ENCODE measurements at regions not wholly inside any gene's neighbourhood (a gene's known extent, or its start where the extent isn't known, plus 50 kb on each side); places are given as distances from the start of the nearest gene placed in this dataset.
A peak's percentile ranks its signal among the peaks of the same experiment; 100 is the strongest.
"Not testable (repeated sequence)": the region's sequence is repeated elsewhere in the genome, so short reads cannot be mapped to it uniquely, and the experiment has no call there.

- TF ChIP-seq, protein P1, sequence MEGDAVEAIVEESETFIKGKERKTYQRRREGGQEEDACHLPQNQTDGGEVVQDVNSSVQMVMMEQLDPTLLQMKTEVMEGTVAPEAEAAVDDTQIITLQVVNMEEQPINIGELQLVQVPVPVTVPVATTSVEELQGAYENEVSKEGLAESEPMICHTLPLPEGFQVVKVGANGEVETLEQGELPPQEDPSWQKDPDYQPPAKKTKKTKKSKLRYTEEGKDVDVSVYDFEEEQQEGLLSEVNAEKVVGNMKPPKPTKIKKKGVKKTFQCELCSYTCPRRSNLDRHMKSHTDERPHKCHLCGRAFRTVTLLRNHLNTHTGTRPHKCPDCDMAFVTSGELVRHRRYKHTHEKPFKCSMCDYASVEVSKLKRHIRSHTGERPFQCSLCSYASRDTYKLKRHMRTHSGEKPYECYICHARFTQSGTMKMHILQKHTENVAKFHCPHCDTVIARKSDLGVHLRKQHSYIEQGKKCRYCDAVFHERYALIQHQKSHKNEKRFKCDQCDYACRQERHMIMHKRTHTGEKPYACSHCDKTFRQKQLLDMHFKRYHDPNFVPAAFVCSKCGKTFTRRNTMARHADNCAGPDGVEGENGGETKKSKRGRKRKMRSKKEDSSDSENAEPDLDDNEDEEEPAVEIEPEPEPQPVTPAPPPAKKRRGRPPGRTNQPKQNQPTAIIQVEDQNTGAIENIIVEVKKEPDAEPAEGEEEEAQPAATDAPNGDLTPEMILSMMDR (IDR thresholded peaks at IDR 0.05; ENCODE audit: low read depth, low read length), result 0 out of 2 replicates have a peak, but pooled peaks have one; percentile 14
- ChIA-PET CTCF (interaction anchor here (1.0 to 1.6 kb wide), 2 partner anchors 42 to 102 kb away, joined by 4 to 13 read pairs; no protein-coding TSS in a partner anchor), POLR2A (no interaction called here)
- no peak overlapping the region for H3K27ac ChIP-seq (ENCODE audit: low read depth, low read length)
- no peak for DNase-seq (ENCODE audit: low read depth, low spot score)
- no peaks in the 10 kb centered on the region for H3K27me3 ChIP-seq (ENCODE audit: control insufficient read depth, insufficient read depth, low read length)
- H3K9me3 ChIP-seq (ENCODE audit: control insufficient read depth, insufficient read depth, low read length), result no peaks in the 10 kb centered on the region; the same call in 1 of the 2 replicates
- no peak overlapping the region for H3K4me3 ChIP-seq (ENCODE audit: low read depth, low read length)
These were observed 131.0 kb upstream of the CCNG1 start for GRCh38 chr5:163306421-163306820.

DNA sequence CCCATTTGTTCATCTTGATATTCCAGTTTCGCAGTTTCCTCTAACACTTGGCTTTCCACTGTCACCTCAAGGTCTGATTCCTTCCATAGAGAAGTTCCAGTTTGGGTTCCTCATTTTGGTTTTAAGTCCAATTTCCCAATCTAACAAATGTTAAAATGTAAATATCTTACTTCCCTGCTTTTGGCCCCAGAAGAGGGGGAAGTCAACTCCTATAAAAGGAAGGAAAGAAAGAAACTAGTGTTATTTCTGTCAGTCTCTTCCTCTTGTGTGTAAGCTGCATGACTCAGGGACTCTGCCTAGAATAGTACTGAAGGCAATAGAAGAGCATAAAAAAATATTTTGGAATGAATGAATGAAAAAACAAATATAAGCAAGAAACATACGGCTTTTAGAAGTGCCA is 127.5 kb upstream of the CCNG1 start:
- TF ChIP-seq, protein P1 (IDR thresholded peaks at IDR 0.05; ENCODE audit: low read depth, low read length), result no peak
- no peak for DNase-seq (ENCODE audit: low read depth, low spot score)
- Histone ChIP-seq H3K27ac (ENCODE audit: low read depth, low read length) (no peak overlapping the region), H3K4me3 (ENCODE audit: low read depth, low read length) (no peak overlapping the region), H3K27me3 (ENCODE audit: control insufficient read depth, insufficient read depth, low read length) (no peaks in the 10 kb centered on the region), H3K9me3 (ENCODE audit: control insufficient read depth, insufficient read depth, low read length) (no peaks in the 10 kb centered on the region)
- CTCF ChIA-PET, result no interaction called here
- POLR2A ChIA-PET, result no interaction called here

DNA sequence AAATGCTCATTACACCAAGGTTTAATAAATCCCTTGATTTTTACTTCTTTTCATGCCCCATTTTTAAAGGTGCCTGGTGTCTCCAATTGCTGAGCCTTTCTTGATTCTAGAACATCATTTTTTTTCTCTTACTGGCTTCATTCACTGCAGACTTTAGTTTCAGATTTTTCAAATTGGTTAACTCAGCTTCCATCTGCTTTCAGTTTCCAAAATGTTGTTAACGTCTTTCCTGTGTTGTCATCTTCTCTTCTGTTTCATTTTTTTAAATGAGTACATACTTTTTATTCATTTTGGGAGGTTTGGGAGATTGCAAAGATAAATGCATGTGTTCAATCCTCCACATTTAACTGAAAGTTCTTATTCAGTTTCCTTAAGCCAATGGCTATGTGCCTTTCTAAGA is 126.4 kb upstream of the CCNG1 start:
- TF ChIP-seq, protein P1 (IDR thresholded peaks at IDR 0.05; ENCODE audit: low read depth, low read length), result no peak

DNA sequence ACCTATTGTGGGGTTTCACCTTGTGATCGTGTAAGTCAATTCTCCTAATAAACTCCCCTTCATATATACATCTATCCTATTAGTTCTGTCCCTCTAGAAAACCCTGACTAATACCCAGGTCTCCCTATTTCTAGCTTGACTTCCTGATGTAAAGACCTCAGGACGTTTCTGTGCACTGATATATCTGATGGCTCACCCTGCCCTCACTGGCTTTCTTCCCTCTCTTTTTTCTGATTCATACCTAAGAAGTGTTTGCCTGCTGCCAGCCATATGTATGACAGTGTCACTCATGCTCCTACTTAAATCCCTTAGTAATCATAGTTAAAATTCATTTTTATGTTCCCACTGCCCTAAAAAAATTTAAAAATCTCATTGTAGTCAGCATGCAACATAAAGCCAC is 124.8 kb upstream of the CCNG1 start:
- no peak overlapping the region for H3K27ac ChIP-seq (ENCODE audit: low read depth, low read length)
- CTCF ChIA-PET, result no interaction called here
- POLR2A ChIA-PET, result no interaction called here
- DNase-seq (ENCODE audit: low read depth, low spot score), result no peak
- TF ChIP-seq, protein P1 (IDR thresholded peaks at IDR 0.05; ENCODE audit: low read depth, low read length), result no peak
- H3K27me3 ChIP-seq (ENCODE audit: control insufficient read depth, insufficient read depth, low read length), result no peaks in the 10 kb centered on the region
- no peak overlapping the region for H3K4me3 ChIP-seq (ENCODE audit: low read depth, low read length)
- no peaks in the 10 kb centered on the region for H3K9me3 ChIP-seq (ENCODE audit: control insufficient read depth, insufficient read depth, low read length)

More for the DNA sequence above, 126.4 kb upstream of the CCNG1 start:
- DNase-seq (ENCODE audit: low read depth, low spot score), result no peak
- ChIA-PET CTCF (no interaction called here), POLR2A (no interaction called here)
- Histone ChIP-seq H3K27ac (ENCODE audit: low read depth, low read length) (no peak overlapping the region), H3K4me3 (ENCODE audit: low read depth, low read length) (no peak overlapping the region), H3K27me3 (ENCODE audit: control insufficient read depth, insufficient read depth, low read length) (no peaks in the 10 kb centered on the region), H3K9me3 (ENCODE audit: control insufficient read depth, insufficient read depth, low read length) (no peaks in the 10 kb centered on the region)

DNA sequence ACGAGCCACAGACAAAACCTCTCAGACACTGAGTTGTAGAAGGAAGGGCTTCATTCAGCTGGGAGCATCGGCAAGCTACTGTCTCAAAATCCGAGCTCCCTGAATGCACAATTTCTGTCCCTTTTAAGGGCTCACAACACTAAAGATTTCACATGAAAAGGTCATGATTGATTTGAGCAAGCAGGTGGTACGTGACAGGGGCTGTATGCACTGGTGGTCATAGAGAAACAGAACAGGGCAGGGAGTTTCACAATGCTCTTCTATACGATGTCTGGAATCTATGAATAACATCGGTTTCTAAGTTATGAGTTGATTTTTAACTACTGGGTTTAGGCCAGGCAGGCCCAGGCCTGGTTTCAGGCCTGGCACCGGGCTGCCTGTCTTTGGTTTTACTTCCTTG is 124.3 kb upstream of the CCNG1 start:
- H3K27ac ChIP-seq (ENCODE audit: low read depth, low read length); H3K27me3 ChIP-seq (ENCODE audit: control insufficient read depth, insufficient read depth, low read length); DNase-seq (ENCODE audit: low read depth, low spot score); H3K9me3 ChIP-seq (ENCODE audit: control insufficient read depth, insufficient read depth, low read length); H3K4me3 ChIP-seq (ENCODE audit: low read depth, low read length); POLR2A ChIA-PET; CTCF ChIA-PET: not testable (repeated sequence)

DNA sequence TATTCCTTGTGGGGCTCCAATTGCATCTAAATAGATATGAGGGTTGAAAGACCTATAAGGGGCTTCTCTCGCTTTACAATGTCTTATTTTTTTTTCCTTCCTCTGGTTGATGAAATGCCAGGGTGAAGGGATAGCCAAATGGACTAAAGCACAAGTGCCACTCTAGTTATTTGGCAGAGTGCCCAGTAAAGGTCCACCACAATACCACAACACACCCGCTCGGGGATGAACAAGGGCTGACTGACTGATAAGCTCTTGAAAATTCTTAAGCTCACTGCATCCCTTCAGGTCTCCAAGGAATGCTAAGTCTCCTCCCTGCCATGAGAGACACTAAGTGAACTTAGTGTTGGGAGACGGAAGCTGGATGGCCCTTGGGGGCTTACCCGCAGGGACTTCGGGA is 121.0 kb upstream of the CCNG1 start:
- CTCF ChIA-PET; H3K27me3 ChIP-seq (ENCODE audit: control insufficient read depth, insufficient read depth, low read length); H3K27ac ChIP-seq (ENCODE audit: low read depth, low read length); DNase-seq (ENCODE audit: low read depth, low spot score); H3K9me3 ChIP-seq (ENCODE audit: control insufficient read depth, insufficient read depth, low read length); H3K4me3 ChIP-seq (ENCODE audit: low read depth, low read length); POLR2A ChIA-PET: not testable (repeated sequence)
